ENCODE measurements at regions not wholly inside any gene's neighbourhood (a gene's known extent, or its start where the extent isn't known, plus 50 kb on each side); places are given as distances from the start of the nearest gene placed in this dataset.

GRCh38 chr15:98233873-98234272, 273.4 kb downstream of the ARRDC4 start:
- POLR2A ChIA-PET = no interaction called here
- no peak overlapping the region for H3K4me3 Mint-ChIP-seq

GRCh38 chr15:98240303-98240702, 279.8 kb downstream of the ARRDC4 start:
- H3K36me3 Mint-ChIP-seq (ENCODE audit: low read depth) = no peaks in the 10 kb centered on the region
- DNase-seq = no peak
- peaks cover 4% of the 10 kb centered on the region for H3K27me3 Mint-ChIP-seq
- no peaks in the 10 kb centered on the region for H3K4me1 Mint-ChIP-seq
- no peak overlapping the region for H3K4me3 Mint-ChIP-seq
- no peak overlapping the region for H3K27ac Mint-ChIP-seq
- H3K9me3 Mint-ChIP-seq = no peaks in the 10 kb centered on the region
- CTCF ChIA-PET = no interaction called here
- POLR2A ChIA-PET = no interaction called here

More at GRCh38 chr15:98233873-98234272, 273.4 kb downstream of the ARRDC4 start:
- Mint-ChIP-seq H3K4me1 (no peaks in the 10 kb centered on the region), H3K27ac (no peak overlapping the region), H3K9me3 (no peaks in the 10 kb centered on the region), H3K36me3 (ENCODE audit: low read depth) (no peaks in the 10 kb centered on the region), H3K27me3 (peaks cover 2% of the 10 kb centered on the region)
- CTCF ChIA-PET = no interaction called here
- no peak for DNase-seq

GRCh38 chr15:98241032-98241554, 280.6 kb downstream of the ARRDC4 start:
- no peak overlapping the region for H3K4me3 Mint-ChIP-seq
- DNase-seq = no peak
- CTCF ChIA-PET = no interaction called here
- H3K9me3 Mint-ChIP-seq = no peaks in the 10 kb centered on the region
- no peaks in the 10 kb centered on the region for H3K36me3 Mint-ChIP-seq (ENCODE audit: low read depth)
- H3K4me1 Mint-ChIP-seq = no peaks in the 10 kb centered on the region
- no peak overlapping the region for H3K27ac Mint-ChIP-seq
- POLR2A ChIA-PET = no interaction called here
- H3K27me3 Mint-ChIP-seq = peaks cover 4% of the 10 kb centered on the region

GRCh38 chr15:98257290-98257689, 296.8 kb downstream of the ARRDC4 start:
- Mint-ChIP-seq H3K27me3 (no peaks in the 10 kb centered on the region), H3K36me3 (ENCODE audit: low read depth) (no peaks in the 10 kb centered on the region), H3K9me3 (peaks cover 17% of the 10 kb centered on the region), H3K4me1 (no peaks in the 10 kb centered on the region), H3K27ac (no peak overlapping the region), H3K4me3 (no peak overlapping the region)
- ChIA-PET POLR2A (no interaction called here), CTCF (no interaction called here)
- no peak for DNase-seq

GRCh38 chr15:98263787-98264186, 303.3 kb downstream of the ARRDC4 start:
- Mint-ChIP-seq H3K4me1 (no peaks in the 10 kb centered on the region), H3K4me3 (no peak overlapping the region), H3K36me3 (ENCODE audit: low read depth) (no peaks in the 10 kb centered on the region), H3K9me3 (peaks cover 6% of the 10 kb centered on the region), H3K27ac (no peak overlapping the region), H3K27me3 (no peaks in the 10 kb centered on the region)
- POLR2A ChIA-PET = no interaction called here
- CTCF ChIA-PET = no interaction called here
- no peak for DNase-seq

GRCh38 chr15:98266295-98266694, 305.8 kb downstream of the ARRDC4 start:
- H3K27me3 Mint-ChIP-seq = no peaks in the 10 kb centered on the region
- no peak for DNase-seq
- H3K27ac Mint-ChIP-seq = no peak overlapping the region
- peaks cover 2% of the 10 kb centered on the region for H3K9me3 Mint-ChIP-seq
- no peaks in the 10 kb centered on the region for H3K4me1 Mint-ChIP-seq
- no peak overlapping the region for H3K4me3 Mint-ChIP-seq
- ChIA-PET CTCF (no interaction called here), POLR2A (no interaction called here)
- H3K36me3 Mint-ChIP-seq (ENCODE audit: low read depth) = no peaks in the 10 kb centered on the region

GRCh38 chr15:98268163-98268562, 307.7 kb downstream of the ARRDC4 start:
- H3K9me3 Mint-ChIP-seq = no peaks in the 10 kb centered on the region
- H3K27ac Mint-ChIP-seq = no peak overlapping the region
- H3K4me1 Mint-ChIP-seq = no peaks in the 10 kb centered on the region
- ChIA-PET POLR2A (no interaction called here), CTCF (no interaction called here)
- no peaks in the 10 kb centered on the region for H3K36me3 Mint-ChIP-seq (ENCODE audit: low read depth)
- no peak overlapping the region for H3K4me3 Mint-ChIP-seq
- H3K27me3 Mint-ChIP-seq = no peaks in the 10 kb centered on the region
- no peak for DNase-seq

GRCh38 chr15:98272625-98273024, 312.1 kb downstream of the ARRDC4 start:
- no peaks in the 10 kb centered on the region for H3K4me1 Mint-ChIP-seq
- H3K9me3 Mint-ChIP-seq = no peaks in the 10 kb centered on the region
- DNase-seq = no peak
- no peaks in the 10 kb centered on the region for H3K36me3 Mint-ChIP-seq (ENCODE audit: low read depth)
- no peak overlapping the region for H3K27ac Mint-ChIP-seq
- no peaks in the 10 kb centered on the region for H3K27me3 Mint-ChIP-seq
- ChIA-PET CTCF (no interaction called here), POLR2A (no interaction called here)
- no peak overlapping the region for H3K4me3 Mint-ChIP-seq

GRCh38 chr15:98276018-98276417, 315.5 kb downstream of the ARRDC4 start:
- H3K27me3 Mint-ChIP-seq = no peaks in the 10 kb centered on the region
- no peak for DNase-seq
- H3K9me3 Mint-ChIP-seq = no peaks in the 10 kb centered on the region
- H3K4me1 Mint-ChIP-seq = no peaks in the 10 kb centered on the region
- no peak overlapping the region for H3K27ac Mint-ChIP-seq
- ChIA-PET POLR2A (no interaction called here), CTCF (no interaction called here)
- H3K36me3 Mint-ChIP-seq (ENCODE audit: low read depth) = no peaks in the 10 kb centered on the region
- H3K4me3 Mint-ChIP-seq = no peak overlapping the region

- ChIA-PET POLR2A (no interaction called here), CTCF (no interaction called here)
- Mint-ChIP-seq H3K27ac (no peak overlapping the region), H3K4me3 (no peak overlapping the region), H3K36me3 (ENCODE audit: low read depth) (no peaks in the 10 kb centered on the region), H3K27me3 (no peaks in the 10 kb centered on the region), H3K4me1 (no peaks in the 10 kb centered on the region), H3K9me3 (no peaks in the 10 kb centered on the region)
- no peak for DNase-seq
These were observed 317.1 kb downstream of the ARRDC4 start for GRCh38 chr15:98277602-98278001.

GRCh38 chr15:98280284-98280975, 319.9 kb downstream of the ARRDC4 start:
- no peak overlapping the region for H3K4me3 Mint-ChIP-seq
- CTCF ChIA-PET = no interaction called here
- POLR2A ChIA-PET = no interaction called here
- no peaks in the 10 kb centered on the region for H3K36me3 Mint-ChIP-seq (ENCODE audit: low read depth)
- no peaks in the 10 kb centered on the region for H3K27me3 Mint-ChIP-seq
- no peaks in the 10 kb centered on the region for H3K9me3 Mint-ChIP-seq
- no peaks in the 10 kb centered on the region for H3K4me1 Mint-ChIP-seq
- H3K27ac Mint-ChIP-seq = no peak overlapping the region
- DNase-seq = no peak

GRCh38 chr15:98281130-98281529, 320.6 kb downstream of the ARRDC4 start:
- no peaks in the 10 kb centered on the region for H3K36me3 Mint-ChIP-seq (ENCODE audit: low read depth)
- POLR2A ChIA-PET = no interaction called here
- CTCF ChIA-PET = no interaction called here
- DNase-seq = no peak
- no peak overlapping the region for H3K4me3 Mint-ChIP-seq
- no peaks in the 10 kb centered on the region for H3K27me3 Mint-ChIP-seq
- H3K4me1 Mint-ChIP-seq = no peaks in the 10 kb centered on the region
- H3K9me3 Mint-ChIP-seq = no peaks in the 10 kb centered on the region
- H3K27ac Mint-ChIP-seq = no peak overlapping the region

GRCh38 chr15:98282656-98283332, 322.3 kb downstream of the ARRDC4 start:
- Mint-ChIP-seq H3K36me3 (ENCODE audit: low read depth) (no peaks in the 10 kb centered on the region), H3K4me1 (no peaks in the 10 kb centered on the region), H3K27ac (no peak overlapping the region), H3K9me3 (no peaks in the 10 kb centered on the region), H3K4me3 (no peak overlapping the region), H3K27me3 (peaks cover under 1% of the 10 kb centered on the region)
- ChIA-PET POLR2A (no interaction called here), CTCF (no interaction called here)
- DNase-seq = no peak

GRCh38 chr15:98286200-98286599, 325.7 kb downstream of the ARRDC4 start:
- Mint-ChIP-seq H3K27ac (no peak overlapping the region), H3K27me3 (peaks cover 6% of the 10 kb centered on the region), H3K4me3 (no peak overlapping the region), H3K9me3 (no peaks in the 10 kb centered on the region), H3K36me3 (ENCODE audit: low read depth) (no peaks in the 10 kb centered on the region), H3K4me1 (no peaks in the 10 kb centered on the region)
- POLR2A ChIA-PET = no interaction called here
- DNase-seq = no peak
- CTCF ChIA-PET = no interaction called here

Data from activated CD4-positive, alpha-beta T cell treated with anti-CD3 and anti-CD28 coated beads, Interleukin-2, amount 10 ng/mL, durations not matched to agents 7 days and 5 days (primary cell).